CD4-positive, alpha-beta T cell treated with Interferon alpha-2 for 1 hour (primary cell): ENCODE measurements at regions not wholly inside any gene's neighbourhood (a gene's known extent, or its start where the extent isn't known, plus 50 kb on each side); places are given as distances from the start of the nearest gene placed in this dataset.

Experiments
- DNase-seq, 2 donors: peaks; one replicate each; pipeline ENCODE4 v3.0.0-alpha.2; 2020 to 2022

DNA sequence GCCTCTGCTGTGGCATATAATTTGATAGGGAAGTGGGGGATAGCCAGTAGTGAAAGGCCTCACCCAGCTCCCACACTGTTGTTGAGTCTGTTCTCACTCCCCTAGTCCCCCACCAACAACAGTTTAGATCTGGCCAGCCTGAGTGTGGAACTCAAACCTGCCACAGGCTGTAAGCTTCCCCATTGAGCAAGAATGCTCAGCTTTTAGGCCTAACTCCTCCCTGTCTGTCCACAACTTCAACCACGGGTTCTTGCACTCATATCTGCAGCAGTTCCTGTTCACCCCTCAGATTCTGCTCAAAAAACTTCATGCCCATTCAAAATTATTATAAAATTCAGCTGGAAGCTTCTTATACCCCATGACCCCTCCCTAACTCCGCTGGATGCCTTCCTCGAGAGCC lies 975.1 kb downstream of the NSUN3 start:
- no peak for DNase-seq

- DNase-seq = no peak
These were observed 981.2 kb downstream of the NSUN3 start for GRCh38 chr3:95044101-95044500.

DNA sequence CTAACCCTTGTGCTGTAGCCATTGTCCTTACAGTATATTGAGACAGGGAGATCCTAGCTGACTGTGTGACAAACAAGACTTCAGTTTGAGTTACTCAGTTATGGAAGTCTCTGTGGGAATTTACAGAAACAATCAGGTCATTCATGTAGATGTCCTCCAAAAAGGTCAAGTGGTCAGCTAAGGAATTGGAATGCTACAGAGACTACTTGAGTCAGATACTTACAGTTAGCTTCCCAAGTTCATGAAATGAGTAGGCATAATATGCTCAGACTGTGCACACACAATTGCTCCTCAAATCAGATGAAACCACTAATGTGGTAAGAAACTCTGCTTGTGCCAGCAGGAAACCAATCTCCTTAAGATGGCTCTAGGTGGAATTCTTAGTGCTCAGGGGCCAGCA lies 985.7 kb downstream of the NSUN3 start:
- no peak for DNase-seq

- DNase-seq = no peak
These were observed 987.0 kb downstream of the NSUN3 start for GRCh38 chr3:95049841-95050240.

DNA sequence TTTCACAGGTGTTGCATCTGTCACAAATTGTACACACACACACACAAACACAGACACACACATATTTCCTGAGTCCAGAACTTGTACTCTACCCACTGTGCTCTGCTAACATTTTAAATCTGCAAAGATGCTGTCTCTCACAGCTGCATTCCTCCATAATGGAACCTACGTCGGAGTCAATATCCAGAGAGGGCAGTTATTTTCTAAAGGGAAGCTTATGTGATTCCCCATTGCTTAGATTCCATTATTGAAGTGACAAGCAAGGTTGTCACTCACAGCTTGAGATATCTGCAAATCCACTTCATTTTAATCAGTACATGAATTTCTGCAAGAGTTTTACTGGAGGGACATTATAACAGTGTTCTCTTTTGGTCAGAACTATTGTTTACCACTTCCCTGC lies 992.4 kb downstream of the NSUN3 start:
- no peak for DNase-seq

- no peak for DNase-seq
These were observed 1019.3 kb downstream of the NSUN3 start for GRCh38 chr3:95082191-95082590.

DNA sequence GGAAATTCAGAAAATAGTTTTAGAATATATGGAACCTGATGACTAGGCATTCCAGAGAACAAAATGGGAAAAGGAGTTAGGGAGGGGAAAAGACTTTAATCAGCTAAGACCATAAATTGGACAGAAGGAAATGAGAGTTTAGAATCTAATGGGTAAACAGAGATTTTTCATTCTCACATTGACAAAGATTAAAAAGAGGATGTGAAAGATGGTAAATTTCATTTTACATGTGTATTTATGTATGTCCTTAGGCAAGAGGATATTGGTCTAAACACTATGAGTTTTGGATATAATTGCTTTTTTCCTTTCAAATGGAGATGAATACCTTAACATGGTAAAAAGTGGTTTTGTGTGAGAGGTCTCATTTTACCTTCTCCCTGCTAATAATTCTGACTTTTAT lies 1021.9 kb downstream of the NSUN3 start:
- no peak for DNase-seq

- no peak for DNase-seq
These were observed 1025.6 kb downstream of the NSUN3 start for GRCh38 chr3:95088464-95088863.

DNA sequence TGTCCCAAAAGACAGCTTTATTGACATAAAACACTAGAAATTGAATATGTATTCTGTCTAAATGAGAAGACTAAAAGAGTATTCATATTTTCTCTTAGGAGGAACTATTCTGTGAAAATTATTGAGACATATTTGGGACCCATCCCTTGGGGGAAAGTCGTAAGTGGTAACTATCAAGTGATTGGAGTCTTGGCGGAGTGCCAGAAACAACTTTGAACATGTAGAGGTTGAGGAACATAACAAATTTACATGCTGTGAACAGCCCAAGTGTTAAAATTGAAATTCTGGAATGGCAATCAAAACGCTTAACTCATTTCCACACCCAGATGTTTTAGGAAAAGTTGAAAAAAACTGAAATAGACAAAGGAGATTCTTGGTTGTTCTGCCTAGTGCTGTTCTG lies 1034.6 kb downstream of the NSUN3 start:
- DNase-seq = no peak

DNA sequence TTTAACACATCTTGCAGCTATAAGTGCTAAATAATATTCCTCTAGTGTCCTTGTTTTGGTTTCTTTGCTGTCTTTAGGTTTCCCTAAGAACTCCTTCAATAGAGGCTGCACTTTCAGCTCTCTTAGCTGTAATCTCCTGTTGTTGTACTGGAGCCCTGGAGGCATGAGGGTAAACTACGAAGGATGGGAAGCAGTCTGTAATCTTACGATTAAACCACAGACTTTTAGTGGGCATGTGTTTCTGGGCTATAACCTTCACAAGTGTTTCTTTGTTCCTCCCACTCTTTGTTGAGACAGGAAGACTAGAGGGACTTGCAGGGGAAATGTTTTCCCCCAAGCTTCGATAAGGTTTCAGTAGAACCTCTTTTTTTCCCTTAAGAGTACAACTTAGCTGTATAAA lies 1058.1 kb downstream of the NSUN3 start:
- no peak for DNase-seq

GRCh38 chr3:95123104-95123503 lies 1060.2 kb downstream of the NSUN3 start:
- no peak for DNase-seq

DNA sequence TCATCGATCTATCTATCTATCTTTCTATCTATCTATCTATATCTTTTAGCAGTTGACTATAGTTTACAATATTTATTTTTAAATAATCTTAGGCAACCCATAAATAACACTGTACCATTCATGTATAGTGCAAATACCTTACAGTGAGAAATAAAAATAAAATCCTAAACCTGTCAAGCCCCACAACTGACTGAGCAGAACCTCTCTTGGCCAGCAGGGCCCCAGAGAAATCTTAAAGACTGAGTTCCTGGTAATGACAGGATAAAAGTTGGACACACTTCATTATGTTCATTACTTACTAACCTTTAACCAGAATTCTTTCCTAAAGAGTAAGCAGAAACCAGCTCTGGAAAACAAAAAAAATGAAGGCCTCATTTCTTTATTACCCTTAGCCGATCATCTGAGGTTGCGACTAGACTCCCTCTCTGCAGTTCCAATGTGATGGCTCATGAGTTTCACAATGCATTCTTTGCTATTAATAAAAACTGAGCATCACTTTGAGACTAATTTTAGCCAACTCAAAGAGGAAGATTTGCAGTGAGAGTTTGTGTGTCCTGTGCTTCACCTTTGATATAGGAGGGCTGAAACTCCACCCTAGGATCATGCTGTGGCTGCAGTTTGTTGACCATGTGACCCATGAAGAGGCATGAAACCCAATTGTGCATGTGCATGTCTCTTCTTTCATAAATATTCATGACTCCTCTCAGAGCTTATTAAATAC lies 1072.0 kb downstream of the NSUN3 start:
- no peak for DNase-seq

GRCh38 chr3:95148107-95148506 lies 1085.2 kb downstream of the NSUN3 start:
- DNase-seq = no peak

GRCh38 chr3:95151590-95151989 lies 1088.7 kb downstream of the NSUN3 start:
- DNase-seq = no peak

GRCh38 chr3:95154766-95155165 lies 1091.9 kb downstream of the NSUN3 start:
- no peak for DNase-seq

- DNase-seq = no peak
These were observed 1099.9 kb downstream of the NSUN3 start for GRCh38 chr3:95162794-95163193.

GRCh38 chr3:95167748-95168147 lies 1104.9 kb downstream of the NSUN3 start:
- no peak for DNase-seq

DNA sequence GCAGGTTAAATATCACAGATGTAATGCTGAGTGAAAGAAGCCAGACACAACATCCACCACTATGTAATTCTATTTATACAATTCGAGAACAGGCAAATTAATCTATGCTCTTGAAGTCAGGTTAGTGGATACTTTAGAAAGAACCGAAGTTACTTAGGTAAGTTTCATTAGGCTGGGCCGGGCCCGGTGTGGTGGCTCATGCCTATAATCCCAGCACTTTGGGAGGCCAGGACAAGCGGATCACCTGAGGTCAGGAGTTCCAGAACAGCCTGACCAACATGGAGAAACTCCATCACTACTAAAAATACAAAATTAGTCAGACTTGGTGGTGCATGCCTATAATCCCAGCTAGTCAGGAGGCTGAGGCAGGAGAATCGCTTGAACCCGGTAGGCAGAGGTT lies 1105.7 kb downstream of the NSUN3 start:
- DNase-seq = no peak

GRCh38 chr3:95172164-95172943 lies 1109.5 kb downstream of the NSUN3 start:
- DNase-seq = no peak

DNA sequence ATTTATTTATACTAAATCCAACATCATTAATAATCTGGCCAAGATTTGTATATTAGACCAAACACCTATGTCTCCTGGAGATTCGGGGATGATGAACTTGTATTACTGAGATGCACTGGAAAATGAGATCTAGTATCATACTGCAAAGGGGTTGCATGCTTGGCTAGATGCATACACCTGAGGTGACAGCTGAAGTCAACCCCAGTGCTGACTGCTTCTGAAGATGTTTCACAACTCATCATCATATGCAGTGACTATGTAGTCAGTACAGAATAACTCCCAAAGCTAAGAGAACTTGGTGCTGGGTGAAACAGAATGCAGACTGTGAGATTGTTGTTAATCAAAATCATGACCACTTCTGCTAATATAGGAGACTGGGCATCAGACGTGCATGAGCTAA lies 1114.2 kb downstream of the NSUN3 start:
- DNase-seq = no peak

DNA sequence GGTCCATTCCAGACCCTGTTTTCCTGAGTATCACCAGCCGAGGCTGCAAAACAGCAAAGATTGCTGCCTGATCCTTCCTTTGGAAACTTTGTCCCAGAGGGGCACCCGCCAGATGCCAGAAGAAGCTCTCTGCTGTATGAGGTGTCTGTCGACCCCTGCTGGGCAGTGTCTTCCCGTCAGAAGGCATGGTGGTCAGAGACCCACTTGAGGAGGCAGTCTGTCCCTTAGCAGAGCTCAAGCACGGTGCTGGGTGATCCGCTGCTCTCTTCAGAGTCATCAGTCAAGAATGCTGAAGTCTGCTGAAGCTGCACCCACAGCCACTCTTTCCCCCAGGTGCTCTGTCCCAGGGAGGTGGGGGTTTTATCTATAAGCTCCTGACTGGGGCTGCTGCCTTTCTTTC lies 1121.2 kb downstream of the NSUN3 start:
- no peak for DNase-seq

GRCh38 chr3:95189348-95189747 lies 1126.5 kb downstream of the NSUN3 start:
- no peak for DNase-seq

- DNase-seq = no peak
These were observed 1134.8 kb downstream of the NSUN3 start for GRCh38 chr3:95197661-95198060.

DNA sequence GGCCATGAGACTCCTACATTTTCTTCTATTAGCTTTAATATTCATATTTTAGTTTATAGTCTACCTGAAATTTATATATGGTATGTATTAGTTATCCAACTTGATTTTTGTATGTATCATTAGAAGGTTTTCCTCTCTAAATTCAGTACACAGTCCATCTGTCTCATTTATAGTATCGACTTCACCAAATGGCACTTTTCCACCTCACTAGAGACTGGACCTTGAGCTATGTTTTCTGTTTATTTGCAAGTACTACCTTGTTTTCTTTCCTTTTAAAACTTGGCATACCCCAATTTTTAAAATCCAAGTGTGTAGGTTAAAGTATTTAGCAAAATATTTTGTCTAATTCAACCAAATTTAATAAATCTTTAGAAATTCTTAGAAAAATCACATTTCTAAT lies 1137.5 kb downstream of the NSUN3 start:
- DNase-seq = no peak

- DNase-seq = no peak
These were observed 1148.0 kb downstream of the NSUN3 start for GRCh38 chr3:95210878-95211277.
